ENCODE measurements at regions not wholly inside any gene's neighbourhood (a gene's known extent, or its start where the extent isn't known, plus 50 kb on each side); places are given as distances from the start of the nearest gene placed in this dataset.

- no peak for TF ChIP-seq CTCF (IDR thresholded peaks at IDR 0.05; ENCODE audit: low read depth, low read length)
- no peak overlapping the region for H3K4me3 ChIP-seq (replicated peaks in 1 of 2; ENCODE audit: low read depth in 2 of 2, low read length in 2 of 2)
- peak in 1 of 2 donors; percentile 50 for DNase-seq (ENCODE audit: low read depth in 2 of 2)
Measured at GRCh38 chr4:167943872-167944505, 148.3 kb upstream of the ANXA10 start.

GRCh38 chr4:167944721-167945120, 147.6 kb upstream of the ANXA10 start:
- no peak for DNase-seq (ENCODE audit: low read depth in 2 of 2)
- no peak for TF ChIP-seq CTCF (IDR thresholded peaks at IDR 0.05; ENCODE audit: low read depth, low read length)

GRCh38 chr4:167955006-167955405, 137.3 kb upstream of the ANXA10 start:
- TF ChIP-seq CTCF (IDR thresholded peaks at IDR 0.05; ENCODE audit: low read depth, low read length) = no peak
- peak in 1 of 2 donors; percentile 6 for DNase-seq (ENCODE audit: low read depth in 2 of 2)
- no peak overlapping the region for H3K4me3 ChIP-seq (replicated peaks in 1 of 2; ENCODE audit: low read depth in 2 of 2, low read length in 2 of 2)

More at GRCh38 chr4:167944721-167945120, 147.6 kb upstream of the ANXA10 start:
- H3K4me3 ChIP-seq (replicated peaks in 1 of 2; ENCODE audit: low read depth in 2 of 2, low read length in 2 of 2) = no peak overlapping the region

GRCh38 chr4:167956676-167957075, 135.7 kb upstream of the ANXA10 start:
- no peak for TF ChIP-seq CTCF (IDR thresholded peaks at IDR 0.05; ENCODE audit: low read depth, low read length)
- DNase-seq (ENCODE audit: low read depth in 2 of 2) = peak; percentile 36 to 85

GRCh38 chr4:167964766-167965373, 127.5 kb upstream of the ANXA10 start:
- no peak for TF ChIP-seq CTCF (IDR thresholded peaks at IDR 0.05; ENCODE audit: low read depth, low read length)
- peak in 1 of 2 donors; percentile 14 for DNase-seq (ENCODE audit: low read depth in 2 of 2)
- no peak overlapping the region for H3K4me3 ChIP-seq (replicated peaks in 1 of 2; ENCODE audit: low read depth in 2 of 2, low read length in 2 of 2)

More at GRCh38 chr4:167956676-167957075, 135.7 kb upstream of the ANXA10 start:
- H3K4me3 ChIP-seq (replicated peaks in 1 of 2; ENCODE audit: low read depth in 2 of 2, low read length in 2 of 2) = no peak overlapping the region

- H3K4me3 ChIP-seq (replicated peaks in 1 of 2; ENCODE audit: low read depth in 2 of 2, low read length in 2 of 2) = no peak overlapping the region
- TF ChIP-seq CTCF (IDR thresholded peaks at IDR 0.05; ENCODE audit: low read depth, low read length) = no peak
- peak in 1 of 2 donors; percentile 35 for DNase-seq (ENCODE audit: low read depth in 2 of 2)
Measured at GRCh38 chr4:167966143-167966542, 126.2 kb upstream of the ANXA10 start.

All from cardiac fibroblast (primary cell).